Activated CD8-positive, alpha-beta memory T cell treated with anti-CD3 and anti-CD28 coated beads for 36 hours (primary cell): ENCODE measurements at regions not wholly inside any gene's neighbourhood (a gene's known extent, or its start where the extent isn't known, plus 50 kb on each side); places are given as distances from the start of the nearest gene placed in this dataset.
"Not testable (repeated sequence)": the region's sequence is repeated elsewhere in the genome, so short reads cannot be mapped to it uniquely, and the experiment has no call there.

Experiments
- CTCF ChIA-PET: fragments of 350-600 bp; sonication (Branson Sonifier 250); formaldehyde crosslinking; loops from one replicate; lab custom pipeline; 2021; ENCODE audit warnings: antibody characterized with exemption; lab: Charles Lee
- POLR2A ChIA-PET: fragments of 350-600 bp; sonication (Branson Sonifier 250); formaldehyde crosslinking; loops from one replicate; lab custom pipeline; 2021; ENCODE audit warnings: antibody characterized with exemption; lab: Charles Lee

- POLR2A ChIA-PET = no interaction called here
- CTCF ChIA-PET = no interaction called here
Measured at GRCh38 chr3:157922614-157923013, 183.6 kb downstream of the SHOX2 start.

- ChIA-PET CTCF (no interaction called here), POLR2A (no interaction called here)
Measured at GRCh38 chr3:157921811-157922210, 184.4 kb downstream of the SHOX2 start.

GRCh38 chr3:157920822-157921700 is 185.2 kb downstream of the SHOX2 start:
- ChIA-PET POLR2A (no interaction called here), CTCF (no interaction called here)

- ChIA-PET CTCF (no interaction called here), POLR2A (no interaction called here)
Measured at GRCh38 chr3:157919319-157919887, 186.8 kb downstream of the SHOX2 start.

GRCh38 chr3:157918402-157918801 is 187.8 kb downstream of the SHOX2 start:
- CTCF ChIA-PET = no interaction called here
- POLR2A ChIA-PET = no interaction called here

- CTCF ChIA-PET = no interaction called here
- POLR2A ChIA-PET = no interaction called here
Measured at GRCh38 chr3:157916672-157917071, 189.5 kb downstream of the SHOX2 start.

- ChIA-PET POLR2A (no interaction called here), CTCF (no interaction called here)
Measured at GRCh38 chr3:157914882-157915281, 191.3 kb downstream of the SHOX2 start.

GRCh38 chr3:157913741-157914150 is 192.5 kb downstream of the SHOX2 start:
- POLR2A ChIA-PET = no interaction called here
- CTCF ChIA-PET = no interaction called here

GRCh38 chr3:157912514-157913451 is 193.4 kb downstream of the SHOX2 start:
- ChIA-PET CTCF (no interaction called here), POLR2A (no interaction called here)

- POLR2A ChIA-PET = no interaction called here
- CTCF ChIA-PET = no interaction called here
Measured at GRCh38 chr3:157906627-157907026, 199.6 kb downstream of the SHOX2 start.

- POLR2A ChIA-PET = no interaction called here
Measured at GRCh38 chr3:157905885-157906284, 200.3 kb downstream of the SHOX2 start.

GRCh38 chr3:157902680-157903079 is 203.5 kb downstream of the SHOX2 start:
- POLR2A ChIA-PET, CTCF ChIA-PET: not testable (repeated sequence)

More at GRCh38 chr3:157905885-157906284, 200.3 kb downstream of the SHOX2 start:
- CTCF ChIA-PET = no interaction called here

- POLR2A ChIA-PET = no interaction called here
Measured at GRCh38 chr3:157888040-157888439, 218.2 kb downstream of the SHOX2 start.

GRCh38 chr3:157876556-157876955 is 229.7 kb downstream of the SHOX2 start:
- ChIA-PET POLR2A (no interaction called here), CTCF (no interaction called here)

More at GRCh38 chr3:157888040-157888439, 218.2 kb downstream of the SHOX2 start:
- CTCF ChIA-PET = no interaction called here

- ChIA-PET POLR2A (no interaction called here), CTCF (no interaction called here)
Measured at GRCh38 chr3:157872902-157873301, 233.3 kb downstream of the SHOX2 start.

- POLR2A ChIA-PET = no interaction called here
Measured at GRCh38 chr3:157871838-157872460, 234.3 kb downstream of the SHOX2 start.

GRCh38 chr3:157871248-157871647 is 235.0 kb downstream of the SHOX2 start:
- POLR2A ChIA-PET = no interaction called here
- CTCF ChIA-PET = no interaction called here

More at GRCh38 chr3:157871838-157872460, 234.3 kb downstream of the SHOX2 start:
- CTCF ChIA-PET = no interaction called here

GRCh38 chr3:157868946-157869345 is 237.3 kb downstream of the SHOX2 start:
- CTCF ChIA-PET = interaction anchor here (0.6 kb wide), 1 partner anchor 25 kb away, joined by 3 read pairs; no protein-coding TSS in a partner anchor
- POLR2A ChIA-PET = no interaction called here

GRCh38 chr3:157868196-157868595 is 238.0 kb downstream of the SHOX2 start:
- ChIA-PET CTCF (no interaction called here), POLR2A (no interaction called here)
